Endothelial cell of umbilical vein (primary cell): ENCODE measurements at regions not wholly inside any gene's neighbourhood (a gene's known extent, or its start where the extent isn't known, plus 50 kb on each side); places are given as distances from the start of the nearest gene placed in this dataset.

ENCODE experiments used
- BruUV-seq: library from RNA; stranded (reverse); fragments of 400-500 nt; replicated peaks from 2 replicates; lab custom pipeline; 2021; lab: Mats Ljungman, UMichigan
- CTCF ChIA-PET: fragments of 300-600, 350-600 bp; sonication (Branson Sonifier 250); formaldehyde crosslinking; loops from one replicate; lab custom pipeline; 2021; ENCODE audit warnings: antibody characterized with exemption, inconsistent platforms; lab: Charles Lee
- POLR2A ChIA-PET: fragments of 300-600, 350-600 bp; sonication (Branson Sonifier 250); formaldehyde crosslinking; loops from one replicate; lab custom pipeline; 2021; ENCODE audit warnings: antibody characterized with exemption, inconsistent platforms; lab: Charles Lee
- DNase-seq: peaks from one replicate; pipeline ENCODE4 v3.0.0-alpha.2; 2011; ENCODE audit warnings: low read depth, low spot score
- FAIRE-seq: peaks from 2 replicates; lab custom pipeline; 2011; peaks lifted over from hg19 to GRCh38; lab: Jason Lieb, UNC
- H2AFZ ChIP-seq: 2 replicates; pipeline ENCODE4 v1.6.0; 2012; ENCODE audit warnings: low read depth, low read length, control low read depth, inconsistent platforms
- H3K27ac ChIP-seq: 2 replicates; pipeline ENCODE4 v1.5.1; 2011; ENCODE audit warnings: low read depth, mild to moderate bottlenecking, control low read depth, low read length, moderate library complexity; ENCODE audit not compliant: insufficient read depth
- H3K27me3 ChIP-seq, 2 experiments: 2 replicates each; pipeline versions ENCODE4 v1.6.0 to v1.6.1; 2011; ENCODE audit warnings: low read length in 2 of 2, mixed read lengths in 1 of 2; ENCODE audit not compliant: control insufficient read depth in 2 of 2, insufficient read depth in 2 of 2
- H3K36me3 ChIP-seq, 2 experiments: 2 replicates in 1 of 2; 3 replicates in 1 of 2; pipeline ENCODE4 v1.5.1; 2011; ENCODE audit warnings: low read length in 2 of 2, mild to moderate bottlenecking in 1 of 2, moderate library complexity in 1 of 2; ENCODE audit not compliant: control insufficient read depth in 2 of 2, insufficient read depth in 2 of 2; ENCODE audit errors: extremely low read depth in 1 of 2
- H3K4me1 ChIP-seq: 3 replicates; pipeline ENCODE4 v1.5.1; 2011; ENCODE audit warnings: mild to moderate bottlenecking, low read length; ENCODE audit not compliant: control insufficient read depth, insufficient read depth; ENCODE audit errors: extremely low read depth
- H3K4me2 ChIP-seq: 2 replicates; pipeline ENCODE4 v1.6.1; 2011; ENCODE audit warnings: low read length, control low read depth, mixed read lengths; ENCODE audit not compliant: insufficient read depth
- H3K4me3 ChIP-seq, 3 experiments: fragments of 200-600 bp in 1 of 3; sonication (generic), shearing (Covaris generic) in 1 of 3; replicated peaks in 1 of 3; 2 replicates each; pipeline ENCODE4 v1.5.1; 2011 to 2016; ENCODE audit warnings: control low read depth in 3 of 3, low read length in 3 of 3, mild to moderate bottlenecking in 2 of 3, inconsistent platforms in 1 of 3, low read depth in 1 of 3, moderate library complexity in 1 of 3; ENCODE audit not compliant: insufficient read depth in 1 of 3
- H3K79me2 ChIP-seq: 2 replicates; pipeline ENCODE4 v1.6.0; 2012; ENCODE audit warnings: low read length, inconsistent platforms; ENCODE audit not compliant: control insufficient read depth, insufficient read depth
- H3K9ac ChIP-seq: replicated peaks from 2 replicates; pipeline ENCODE3; 2011; ENCODE audit warnings: low read length, control low read depth; ENCODE audit not compliant: insufficient read depth; ENCODE audit errors: extremely low read depth
- H3K9me1 ChIP-seq: replicated peaks from 3 replicates; pipeline ENCODE4 v1.6.0; 2011; ENCODE audit warnings: mild to moderate bottlenecking, low read length; ENCODE audit not compliant: control insufficient read depth, insufficient read depth; ENCODE audit errors: extremely low read depth
- H3K9me3 ChIP-seq: replicated peaks from 2 replicates; pipeline ENCODE4 v1.5.1; 2012; ENCODE audit warnings: low read length, inconsistent platforms; ENCODE audit not compliant: control insufficient read depth, insufficient read depth
- H4K20me1 ChIP-seq: replicated peaks from 2 replicates; pipeline ENCODE3; 2011; ENCODE audit warnings: mild to moderate bottlenecking, low read length; ENCODE audit not compliant: control insufficient read depth, insufficient read depth; ENCODE audit errors: extremely low read depth
- EZH2 ChIP-seq: IDR thresholded peaks from 2 replicates; pipeline ENCODE4 v1.6.1; 2012; ENCODE audit warnings: borderline replicate concordance, low read depth, mild to moderate bottlenecking, moderate library complexity, low read length, inconsistent platforms; ENCODE audit not compliant: severe bottlenecking
- FOS ChIP-seq: IDR thresholded peaks from 2 replicates; pipeline ENCODE4 v1.6.1; 2011; ENCODE audit warnings: mild to moderate bottlenecking, low read length, moderate library complexity, borderline replicate concordance; ENCODE audit not compliant: insufficient read depth
- GATA2 ChIP-seq: IDR thresholded peaks from 2 replicates; pipeline ENCODE4 v1.7.0; 2011; ENCODE audit warnings: low read depth, mild to moderate bottlenecking, moderate library complexity, mixed read lengths, low read length; ENCODE audit not compliant: insufficient read length, insufficient read depth
- JUN ChIP-seq: IDR thresholded peaks from 2 replicates; pipeline ENCODE4 v1.6.1; 2011; ENCODE audit warnings: borderline replicate concordance, low read depth; ENCODE audit not compliant: insufficient read length, insufficient read depth
- POLR2A ChIP-seq: IDR thresholded peaks from 2 replicates; pipeline ENCODE4 v1.6.1; 2012; ENCODE audit warnings: low read depth, mild to moderate bottlenecking, control low read depth, low read length
- POLR2AphosphoS5 ChIP-seq: IDR thresholded peaks from 2 replicates; pipeline ENCODE4 v1.6.1; 2012; ENCODE audit warnings: low read depth, mild to moderate bottlenecking, control low read depth, low read length, moderate library complexity; ENCODE audit not compliant: insufficient read depth
- dilution Hi-C: fragments of 300-500 bp; cut with MboI; formaldehyde crosslinking; loops from one replicate; pipeline ENCODE4 v1.15.0; 2019; ENCODE audit warnings: low sequenced_read_pairs; ENCODE audit not compliant: extremely low pct_ligation_motif_present
- intact Hi-C: fragments of 100-400 bp; cut with micrococcal nuclease; formaldehyde crosslinking; loops from one replicate; pipeline ENCODE4 v1.10.0; 2022
- TF ChIP-seq, protein P1 (sequence below), 2 donors: IDR thresholded peaks; 1 replicate in 1 of 2; 2 replicates in 1 of 2; pipeline ENCODE4 v1.5.1; 2011; ENCODE audit warnings: low read length in 2 of 2, mild to moderate bottlenecking in 2 of 2, moderate library complexity in 2 of 2, control low read depth in 1 of 2, inconsistent platforms in 1 of 2, low read depth in 1 of 2; ENCODE audit not compliant: insufficient read depth in 1 of 2; ENCODE audit errors: extremely low read depth in 1 of 2
- TF ChIP-seq, protein P2 (sequence below): IDR thresholded peaks from 2 replicates; pipeline ENCODE4 v1.6.1; 2011; ENCODE audit not compliant: insufficient read depth, insufficient read length

DNA sequence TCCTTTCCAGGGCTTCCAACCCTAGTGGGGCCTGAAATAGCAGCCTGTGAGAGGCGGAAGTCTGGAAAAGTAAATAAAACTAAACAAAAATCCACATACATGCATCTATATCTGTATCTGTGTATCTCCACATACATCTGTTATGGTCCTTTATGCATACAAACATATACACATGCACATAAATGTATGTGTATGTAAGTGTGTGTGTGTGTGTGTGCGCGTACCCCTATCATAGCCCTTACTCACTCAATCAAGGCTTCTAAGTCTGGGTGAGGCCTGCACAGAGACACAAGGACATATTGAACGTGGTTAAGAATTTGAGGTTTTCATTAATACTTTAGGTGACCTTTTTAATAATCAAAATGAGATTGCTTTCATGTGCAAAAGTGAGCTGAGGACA lies 98.9 kb upstream of the CYRIA start:
- H3K27me3 ChIP-seq, result peaks cover 0 to 2% of the 10 kb centered on the region in 2 experiments
- no peak overlapping the region for H2AFZ ChIP-seq
- no peaks in the 10 kb centered on the region for H3K36me3 ChIP-seq
- CTCF ChIA-PET, result no interaction called here
- POLR2A ChIA-PET, result no interaction called here
- H3K9ac ChIP-seq, result no peak overlapping the region
- H3K4me3 ChIP-seq, result no peak overlapping the region
- intact Hi-C loops (no loop called here), dilution Hi-C loops (no loop called here)
- DNase-seq (no peak), FAIRE-seq (no peak)
- no peaks in the 10 kb centered on the region for H3K79me2 ChIP-seq
- no peak overlapping the region for H3K4me2 ChIP-seq
- TF ChIP-seq, protein P1, sequence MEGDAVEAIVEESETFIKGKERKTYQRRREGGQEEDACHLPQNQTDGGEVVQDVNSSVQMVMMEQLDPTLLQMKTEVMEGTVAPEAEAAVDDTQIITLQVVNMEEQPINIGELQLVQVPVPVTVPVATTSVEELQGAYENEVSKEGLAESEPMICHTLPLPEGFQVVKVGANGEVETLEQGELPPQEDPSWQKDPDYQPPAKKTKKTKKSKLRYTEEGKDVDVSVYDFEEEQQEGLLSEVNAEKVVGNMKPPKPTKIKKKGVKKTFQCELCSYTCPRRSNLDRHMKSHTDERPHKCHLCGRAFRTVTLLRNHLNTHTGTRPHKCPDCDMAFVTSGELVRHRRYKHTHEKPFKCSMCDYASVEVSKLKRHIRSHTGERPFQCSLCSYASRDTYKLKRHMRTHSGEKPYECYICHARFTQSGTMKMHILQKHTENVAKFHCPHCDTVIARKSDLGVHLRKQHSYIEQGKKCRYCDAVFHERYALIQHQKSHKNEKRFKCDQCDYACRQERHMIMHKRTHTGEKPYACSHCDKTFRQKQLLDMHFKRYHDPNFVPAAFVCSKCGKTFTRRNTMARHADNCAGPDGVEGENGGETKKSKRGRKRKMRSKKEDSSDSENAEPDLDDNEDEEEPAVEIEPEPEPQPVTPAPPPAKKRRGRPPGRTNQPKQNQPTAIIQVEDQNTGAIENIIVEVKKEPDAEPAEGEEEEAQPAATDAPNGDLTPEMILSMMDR (IDR thresholded peaks at IDR 0.05; ENCODE audit: extremely low read depth in 1 of 2, insufficient read depth in 1 of 2, low read depth in 1 of 2, low read length in 2 of 2), result no peak
- no peak for TF ChIP-seq POLR2AphosphoS5
- no peak for TF ChIP-seq FOS
- TF ChIP-seq GATA2, result no peak
- TF ChIP-seq, protein P2, sequence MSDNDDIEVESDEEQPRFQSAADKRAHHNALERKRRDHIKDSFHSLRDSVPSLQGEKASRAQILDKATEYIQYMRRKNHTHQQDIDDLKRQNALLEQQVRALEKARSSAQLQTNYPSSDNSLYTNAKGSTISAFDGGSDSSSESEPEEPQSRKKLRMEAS, result no peak
- TF ChIP-seq EZH2, result no peak
- TF ChIP-seq POLR2A, result no peak
- TF ChIP-seq JUN, result no peak
- H3K27ac ChIP-seq, result no peak overlapping the region
- H3K9me1 ChIP-seq, result no peaks in the 10 kb centered on the region
- BruUV-seq, result no TSS peak
- no peaks in the 10 kb centered on the region for H4K20me1 ChIP-seq
- no peaks in the 10 kb centered on the region for H3K9me3 ChIP-seq
- no peaks in the 10 kb centered on the region for H3K4me1 ChIP-seq
